Coronary artery (tissue), 2 donors: ENCODE measurements at regions not wholly inside any gene's neighbourhood (a gene's known extent, or its start where the extent isn't known, plus 50 kb on each side); places are given as distances from the start of the nearest gene placed in this dataset.

Experiments
- DNase-seq: peaks from one replicate; pipeline ENCODE4 v3.0.0-alpha.2; 2017; ENCODE audit warnings: low spot score
- H3K27ac ChIP-seq, 2 donors: fragments of 200-600 bp; sonication (generic); one replicate each; pipeline ENCODE4 v1.5.1; 2016 to 2019
- H3K4me3 ChIP-seq: fragments of 200-600 bp; sonication (generic); 2 replicates; pipeline ENCODE4 v1.5.1; 2016; ENCODE audit warnings: mild to moderate bottlenecking, moderate library complexity
- TF ChIP-seq, protein P1 (sequence below): fragments of 200-600 bp; sonication (generic); IDR thresholded peaks from one replicate; pipeline ENCODE4 v1.5.1; 2019; ENCODE audit warnings: antibody characterized with exemption

DNA sequence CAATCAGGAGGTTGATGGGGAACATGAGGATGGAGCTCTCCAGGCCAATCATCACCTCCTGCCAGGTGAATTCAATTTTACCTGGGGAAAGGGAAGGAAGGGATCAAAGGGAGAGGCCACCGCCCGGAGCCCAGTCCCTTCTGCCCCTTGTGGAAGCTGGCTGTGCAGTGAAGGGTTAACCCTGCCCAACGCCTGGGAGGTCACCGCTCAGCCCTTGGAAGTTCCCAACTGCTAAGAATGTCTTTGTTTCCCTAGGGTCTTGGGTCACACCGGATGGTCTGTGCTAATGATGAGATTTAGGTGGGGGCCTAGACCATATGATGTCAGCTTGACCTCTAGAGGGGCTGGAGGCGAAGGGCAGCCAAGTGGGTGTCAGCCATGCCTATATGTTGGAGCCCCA, 52.1 kb upstream of the GCSH start:
- no peak overlapping the region for H3K4me3 ChIP-seq
- no peak overlapping the region for H3K27ac ChIP-seq
- TF ChIP-seq, protein P1, sequence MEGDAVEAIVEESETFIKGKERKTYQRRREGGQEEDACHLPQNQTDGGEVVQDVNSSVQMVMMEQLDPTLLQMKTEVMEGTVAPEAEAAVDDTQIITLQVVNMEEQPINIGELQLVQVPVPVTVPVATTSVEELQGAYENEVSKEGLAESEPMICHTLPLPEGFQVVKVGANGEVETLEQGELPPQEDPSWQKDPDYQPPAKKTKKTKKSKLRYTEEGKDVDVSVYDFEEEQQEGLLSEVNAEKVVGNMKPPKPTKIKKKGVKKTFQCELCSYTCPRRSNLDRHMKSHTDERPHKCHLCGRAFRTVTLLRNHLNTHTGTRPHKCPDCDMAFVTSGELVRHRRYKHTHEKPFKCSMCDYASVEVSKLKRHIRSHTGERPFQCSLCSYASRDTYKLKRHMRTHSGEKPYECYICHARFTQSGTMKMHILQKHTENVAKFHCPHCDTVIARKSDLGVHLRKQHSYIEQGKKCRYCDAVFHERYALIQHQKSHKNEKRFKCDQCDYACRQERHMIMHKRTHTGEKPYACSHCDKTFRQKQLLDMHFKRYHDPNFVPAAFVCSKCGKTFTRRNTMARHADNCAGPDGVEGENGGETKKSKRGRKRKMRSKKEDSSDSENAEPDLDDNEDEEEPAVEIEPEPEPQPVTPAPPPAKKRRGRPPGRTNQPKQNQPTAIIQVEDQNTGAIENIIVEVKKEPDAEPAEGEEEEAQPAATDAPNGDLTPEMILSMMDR: no peak
- DNase-seq: no peak
